GM21360 (cell line): ENCODE measurements at regions not wholly inside any gene's neighbourhood (a gene's known extent, or its start where the extent isn't known, plus 50 kb on each side); places are given as distances from the start of the nearest gene placed in this dataset.

Source experiments
- ATAC-seq: cut with Tn5 transposase; IDR thresholded peaks from one replicate; pipeline ENCODE4 v1.9.1; 2021; ENCODE audit warnings: mild to moderate bottlenecking, moderate library complexity; ENCODE audit not compliant: unreplicated experiment

DNA sequence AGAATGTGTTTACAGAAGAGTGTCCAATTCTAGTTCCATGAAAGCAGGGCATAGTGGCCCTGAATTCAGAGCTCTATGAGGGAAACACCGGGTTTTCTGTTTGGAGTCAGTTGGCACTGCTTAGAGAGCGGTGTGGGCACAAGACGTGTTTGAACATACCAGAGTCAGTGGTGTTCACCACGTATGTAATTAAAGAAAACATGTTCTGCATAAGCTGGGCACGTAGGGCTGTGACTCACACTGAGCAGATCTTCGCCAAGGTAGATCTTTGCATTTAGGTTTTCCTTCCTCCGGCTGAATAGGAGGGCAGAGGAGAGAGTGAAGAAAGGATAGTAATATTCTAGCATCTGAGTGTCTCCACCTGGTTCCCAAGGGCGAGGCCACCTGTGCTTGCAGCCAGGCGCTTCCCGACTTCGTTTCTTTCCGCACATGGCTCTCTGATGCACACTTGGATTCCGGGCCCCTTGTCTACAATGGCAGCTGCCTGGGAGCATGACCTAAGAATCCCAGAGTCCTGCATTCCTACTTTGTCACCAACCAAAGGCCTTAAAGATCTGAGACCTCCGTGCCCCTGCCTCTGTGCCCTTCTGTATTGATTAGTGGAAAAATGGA, 136.2 kb downstream of the ERMARD start:
- no peak for ATAC-seq

DNA sequence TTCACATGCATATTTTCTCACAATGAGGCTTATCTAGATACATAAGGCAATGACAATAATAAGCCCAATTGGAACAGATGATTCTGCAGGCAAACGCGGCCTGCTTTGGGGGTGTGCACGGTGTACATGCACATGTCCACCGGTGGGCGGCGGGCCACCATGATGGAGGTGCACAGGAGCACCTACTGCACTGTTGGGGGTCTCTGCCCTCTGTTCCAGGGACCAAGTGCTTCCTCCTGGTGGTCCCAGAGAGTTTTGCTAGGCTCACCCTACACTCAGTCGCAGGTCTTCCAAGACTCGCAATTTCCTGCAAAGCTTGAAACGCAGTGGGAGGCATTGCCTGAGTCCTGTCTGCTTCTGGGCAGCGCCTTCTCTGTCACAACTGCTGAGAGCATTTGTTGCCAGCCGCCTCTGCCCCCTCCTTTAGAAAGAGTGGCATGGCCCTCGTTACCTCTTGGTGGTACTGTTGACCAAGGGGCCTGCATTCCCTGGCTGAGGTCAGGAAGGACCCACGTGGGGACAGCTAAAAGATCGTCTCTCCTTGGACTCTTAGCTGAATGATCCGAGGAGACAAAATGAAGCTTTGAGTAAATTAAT, 135.3 kb downstream of the ERMARD start:
- ATAC-seq, result no peak

DNA sequence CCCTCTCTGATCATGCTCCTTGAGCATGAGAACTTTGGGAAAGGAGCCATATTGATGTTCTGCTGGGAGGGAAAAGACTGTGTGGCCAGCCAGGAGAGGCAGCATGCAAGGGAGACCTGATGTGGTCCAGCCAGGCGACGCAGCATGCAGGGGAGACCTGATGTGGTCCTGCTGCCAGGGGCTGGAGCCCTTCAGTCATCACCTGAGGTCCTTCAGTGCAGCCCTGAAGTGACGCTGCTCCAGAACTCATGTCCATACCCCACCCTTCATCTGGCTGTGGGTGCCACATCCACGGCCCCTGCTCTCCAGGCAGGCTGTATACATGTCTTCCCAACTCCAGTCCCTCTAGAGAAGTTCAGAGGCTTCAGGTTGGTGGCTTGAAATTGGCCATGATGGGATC, 134.4 kb downstream of the ERMARD start:
- no peak for ATAC-seq

DNA sequence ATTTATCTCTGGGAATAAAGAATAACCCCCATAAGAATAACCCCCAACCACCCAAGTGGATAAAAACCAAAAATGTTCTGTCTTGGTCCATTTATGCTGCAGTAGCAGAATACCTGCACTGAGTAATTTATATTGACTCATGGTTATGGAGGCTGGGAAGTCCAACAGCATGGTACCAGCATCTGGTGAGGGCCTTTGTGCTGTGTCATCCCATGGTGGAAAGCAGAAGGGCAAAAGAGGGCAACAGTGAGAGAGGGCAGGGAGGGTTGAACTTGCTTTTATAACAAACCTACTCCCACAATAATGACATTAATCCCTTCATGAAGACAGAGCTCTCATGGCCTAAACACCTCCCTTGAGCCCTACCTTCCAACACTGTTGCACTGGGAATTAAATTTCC, 133.7 kb downstream of the ERMARD start:
- no peak for ATAC-seq

DNA sequence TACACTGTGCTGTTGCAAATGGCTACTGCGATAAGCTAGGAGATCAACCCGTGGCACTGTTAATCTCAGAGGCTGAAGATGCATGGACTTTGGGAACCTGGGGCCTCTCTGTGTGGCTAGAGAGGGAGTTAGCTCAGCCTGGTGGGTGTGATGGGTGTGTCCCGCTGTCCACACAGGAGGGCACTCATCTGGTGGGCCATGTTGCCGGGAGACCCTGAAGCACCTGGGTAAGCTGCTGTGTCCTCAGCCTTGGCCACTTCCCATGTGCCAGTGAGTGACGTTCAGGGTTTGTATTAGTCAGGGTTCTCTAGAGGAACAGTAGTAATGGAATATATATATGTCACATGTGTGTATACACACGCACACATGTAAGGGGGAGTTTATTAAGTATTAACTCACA, 132.7 kb downstream of the ERMARD start:
- no peak for ATAC-seq

DNA sequence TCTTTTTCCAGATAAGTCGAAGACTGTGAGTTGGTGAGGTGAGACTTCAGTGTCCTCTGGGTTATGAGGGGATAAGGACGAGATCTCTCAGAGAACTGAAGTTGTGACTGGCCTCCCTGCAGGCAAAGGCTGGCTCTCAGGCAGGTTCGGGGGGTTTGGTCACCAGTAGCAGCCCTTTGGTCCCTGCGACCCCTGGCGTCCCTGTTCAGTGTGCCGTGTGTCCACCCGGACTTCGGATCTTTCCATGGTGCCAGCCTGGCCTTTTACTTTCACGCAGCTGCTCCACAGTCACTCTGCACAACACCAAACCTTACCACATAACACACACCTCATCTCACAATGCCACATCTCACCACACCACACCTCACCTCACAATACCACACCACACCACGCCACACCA, 131.9 kb downstream of the ERMARD start:
- no peak for ATAC-seq

DNA sequence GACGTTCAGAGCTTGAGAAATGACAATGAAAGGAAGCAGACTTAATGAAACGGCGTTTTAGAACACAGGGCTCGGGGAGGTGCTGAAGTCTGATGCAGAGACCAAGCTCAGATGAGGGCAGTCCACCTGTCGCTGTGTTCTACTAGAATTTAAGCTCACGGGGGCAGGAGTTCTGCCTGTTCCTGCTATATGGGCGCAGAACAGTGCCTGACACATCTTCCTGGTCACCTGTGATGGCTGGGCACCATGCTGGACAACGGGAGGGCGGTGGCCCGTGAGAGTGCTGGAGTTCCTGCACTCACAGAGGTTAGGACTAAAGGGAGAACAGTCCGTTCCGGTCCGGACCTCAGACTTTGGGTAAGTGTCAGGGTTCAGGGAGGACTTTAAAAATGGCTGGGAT, 130.6 kb downstream of the ERMARD start:
- no peak for ATAC-seq

DNA sequence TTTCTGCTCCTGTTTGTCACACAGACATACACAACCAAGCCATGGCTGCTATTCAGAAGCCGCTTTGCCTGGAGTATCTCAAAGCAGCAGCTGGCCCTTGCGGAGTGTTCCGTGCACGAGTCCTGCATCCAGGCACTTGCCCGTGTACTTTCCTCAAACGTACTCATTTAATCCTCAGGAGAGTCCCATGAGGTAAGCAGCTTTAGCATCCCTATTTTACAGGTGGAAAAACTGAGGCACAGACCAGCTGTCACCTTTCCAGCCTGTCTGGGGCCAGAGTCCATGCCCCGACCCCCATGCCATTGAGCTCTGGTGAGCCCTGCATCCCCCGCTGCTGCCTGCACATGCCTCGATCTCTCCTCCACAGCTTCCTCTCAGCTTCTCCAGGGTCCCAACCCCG, 130.0 kb downstream of the ERMARD start:
- ATAC-seq, result no peak

DNA sequence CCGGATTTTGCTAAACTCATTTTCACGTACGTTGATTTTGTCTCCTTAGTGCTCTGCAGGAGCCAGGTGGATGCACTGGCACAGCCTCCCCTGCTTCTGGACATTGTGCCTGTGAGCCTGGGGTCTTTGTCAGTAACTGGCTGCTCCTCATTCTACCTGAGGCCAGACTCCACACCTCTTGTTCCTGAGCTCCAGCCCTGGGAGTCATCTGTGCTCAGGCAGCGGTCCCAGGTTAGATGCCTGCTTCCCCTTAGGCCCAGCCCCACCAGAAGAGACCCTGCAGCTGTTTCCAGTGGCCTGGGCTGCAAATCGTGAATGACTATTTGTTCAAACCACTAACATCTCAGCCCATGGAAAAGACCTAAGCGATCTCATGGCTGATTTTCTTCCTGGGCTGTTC, 129.1 kb downstream of the ERMARD start:
- no peak for ATAC-seq

DNA sequence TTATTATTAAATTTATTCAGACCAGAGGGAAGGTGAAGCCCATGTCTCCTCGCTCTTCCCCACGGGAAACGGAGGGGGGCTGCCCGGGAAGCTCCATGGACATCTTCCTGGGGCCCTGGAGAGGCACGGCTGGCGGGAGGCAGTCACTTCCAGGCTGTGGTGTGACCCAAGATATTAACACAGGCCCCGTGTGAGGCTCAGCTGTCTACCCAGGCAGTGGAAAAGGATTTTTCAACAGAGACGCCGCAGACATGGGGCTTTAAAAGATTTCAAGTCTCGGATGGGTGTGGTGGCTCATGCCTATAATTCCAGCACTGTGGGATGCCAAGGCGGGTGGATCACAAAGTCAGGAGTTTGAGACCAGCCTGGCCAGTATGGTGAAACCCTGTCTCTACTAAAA, 117.9 kb downstream of the ERMARD start:
- no peak for ATAC-seq

DNA sequence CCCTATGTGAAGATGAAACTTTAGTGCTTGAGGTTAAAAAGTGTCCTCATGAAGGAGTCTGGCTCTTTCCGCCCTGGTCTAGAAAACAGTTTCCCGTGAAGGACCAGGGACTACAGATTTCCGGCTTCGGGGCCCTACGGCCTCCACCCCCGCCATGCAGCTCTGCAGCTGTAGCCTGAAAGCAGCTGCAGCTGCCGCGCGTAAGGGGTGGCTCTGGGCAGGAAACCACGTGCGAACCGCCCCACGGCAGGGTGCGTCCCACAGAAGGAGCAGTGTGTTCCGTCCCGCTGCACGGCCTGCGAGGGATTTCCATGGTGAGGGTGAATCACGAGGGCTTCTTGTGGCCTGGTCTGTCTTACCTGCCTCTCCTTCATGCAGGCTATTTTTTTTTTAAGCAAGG, 117.0 kb downstream of the ERMARD start:
- ATAC-seq, result no peak

DNA sequence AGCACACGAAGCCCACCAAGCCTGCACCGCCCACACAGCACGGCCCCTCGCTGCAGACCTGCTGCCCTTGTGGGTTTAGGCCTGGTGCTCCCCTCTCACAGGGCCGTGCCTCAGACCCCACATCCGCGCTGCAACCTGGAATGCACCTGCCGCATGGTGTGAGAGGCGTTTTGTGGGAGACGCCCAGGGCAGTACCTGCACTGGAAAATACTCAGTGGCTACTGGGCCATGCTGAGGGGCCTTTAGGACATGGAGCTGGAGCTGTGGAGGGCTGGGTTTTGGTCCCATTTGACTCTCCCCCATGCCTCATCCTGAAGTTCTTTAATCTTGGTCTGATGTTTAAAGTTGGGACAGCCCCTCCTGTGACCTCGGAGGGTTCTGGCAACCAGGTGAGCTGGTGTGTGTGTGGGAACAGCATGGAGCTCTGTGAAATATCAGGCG, 116.3 kb downstream of the ERMARD start:
- ATAC-seq, result no peak

DNA sequence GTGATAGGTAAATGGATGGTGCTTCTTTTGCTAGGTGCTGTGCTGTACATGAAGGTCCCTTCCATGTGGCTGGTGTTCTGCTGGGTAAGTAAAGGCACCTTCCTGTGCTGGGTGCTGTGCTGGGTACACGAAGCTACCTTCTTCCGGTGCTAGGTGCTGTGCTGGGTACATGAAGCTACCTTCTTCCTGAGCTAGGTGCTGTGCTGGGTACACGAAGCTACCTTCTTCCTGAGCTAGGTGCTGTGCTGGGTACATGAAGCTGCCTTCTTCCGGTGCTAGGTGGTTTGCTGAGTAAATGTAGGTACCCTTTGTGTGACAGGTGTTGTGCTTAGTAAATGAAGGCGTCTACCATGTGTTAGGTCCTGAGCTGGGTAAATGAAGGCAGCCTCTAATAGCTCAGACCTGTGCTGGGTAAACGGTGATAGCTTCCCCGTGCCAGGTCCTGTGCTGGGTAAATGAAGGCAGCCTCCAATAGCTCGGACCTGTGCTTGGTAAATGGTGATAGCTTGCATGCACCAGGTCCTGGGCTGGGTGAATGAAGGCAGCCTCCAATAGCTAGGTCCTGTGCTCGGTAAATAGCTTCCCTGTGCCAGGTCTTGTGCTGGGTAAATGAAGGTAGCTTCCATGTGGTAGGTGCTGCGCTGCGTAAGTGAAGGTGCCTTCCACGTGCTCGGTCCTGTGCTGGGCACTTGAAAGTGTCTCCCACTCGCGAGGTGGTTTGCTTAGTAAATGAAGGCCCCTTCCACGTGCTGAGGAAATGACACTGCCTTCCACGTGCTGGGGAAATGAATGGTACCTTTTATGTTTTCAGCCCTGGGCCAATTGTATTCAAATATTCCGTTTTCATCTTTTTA, 115.5 kb downstream of the ERMARD start:
- ATAC-seq, result no peak

DNA sequence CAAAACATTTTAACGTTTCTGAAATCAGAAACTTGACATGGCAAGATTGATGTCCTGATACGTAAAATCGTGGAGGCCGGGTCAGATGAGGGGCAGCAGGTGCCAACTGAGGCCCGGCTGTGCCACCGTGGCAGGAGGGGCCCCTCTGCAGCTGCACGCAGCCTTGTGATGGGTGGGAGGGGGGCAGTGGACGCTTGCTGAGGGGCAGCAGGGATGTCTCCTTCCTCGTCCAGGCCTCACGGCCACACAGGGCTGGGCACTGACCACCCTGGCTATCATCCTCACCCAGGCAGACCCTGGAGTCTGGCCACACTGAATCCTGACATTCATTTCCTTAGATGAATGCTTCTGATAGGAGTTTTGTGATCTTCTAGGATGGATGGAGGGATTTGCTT, 114.7 kb downstream of the ERMARD start:
- ATAC-seq, result no peak

DNA sequence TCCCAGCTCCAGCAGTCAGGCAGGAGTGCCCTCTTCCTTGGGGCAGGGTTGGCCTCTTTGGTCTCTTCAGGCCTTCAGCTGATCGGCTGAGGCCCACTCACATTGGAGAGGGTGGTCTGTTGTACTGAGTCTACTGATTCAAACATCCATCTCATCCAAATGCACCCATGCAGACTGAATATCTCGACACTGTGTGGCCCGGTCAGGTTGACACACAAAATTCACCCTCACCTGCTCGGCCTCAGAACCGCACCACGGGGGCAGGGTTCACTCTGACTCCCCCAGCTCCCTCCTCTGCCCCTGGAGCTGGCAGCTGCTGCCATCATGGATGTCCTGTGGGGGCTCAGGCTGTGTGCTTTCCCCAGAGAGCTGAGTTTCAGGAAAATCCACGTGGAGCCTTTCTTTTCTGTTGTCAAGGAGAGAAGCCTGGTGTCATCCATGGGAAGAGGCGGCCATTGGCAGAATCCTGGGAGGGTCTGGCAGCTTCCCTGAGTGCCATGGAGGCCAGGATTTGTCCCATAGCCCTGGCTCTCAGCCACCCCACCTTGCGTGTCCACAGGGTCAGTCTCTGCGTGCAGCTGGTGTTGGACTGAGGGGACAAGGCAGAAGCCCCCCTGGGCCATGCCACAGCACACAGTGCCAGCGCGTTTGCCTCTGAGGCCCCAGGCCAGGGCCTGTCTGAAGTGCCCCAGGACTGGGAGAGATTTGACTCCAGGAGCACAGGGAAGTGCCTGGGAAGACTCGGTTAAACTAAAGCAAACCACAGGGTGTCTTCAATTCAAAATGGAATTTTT, 114.1 kb downstream of the ERMARD start:
- ATAC-seq, result no peak

DNA sequence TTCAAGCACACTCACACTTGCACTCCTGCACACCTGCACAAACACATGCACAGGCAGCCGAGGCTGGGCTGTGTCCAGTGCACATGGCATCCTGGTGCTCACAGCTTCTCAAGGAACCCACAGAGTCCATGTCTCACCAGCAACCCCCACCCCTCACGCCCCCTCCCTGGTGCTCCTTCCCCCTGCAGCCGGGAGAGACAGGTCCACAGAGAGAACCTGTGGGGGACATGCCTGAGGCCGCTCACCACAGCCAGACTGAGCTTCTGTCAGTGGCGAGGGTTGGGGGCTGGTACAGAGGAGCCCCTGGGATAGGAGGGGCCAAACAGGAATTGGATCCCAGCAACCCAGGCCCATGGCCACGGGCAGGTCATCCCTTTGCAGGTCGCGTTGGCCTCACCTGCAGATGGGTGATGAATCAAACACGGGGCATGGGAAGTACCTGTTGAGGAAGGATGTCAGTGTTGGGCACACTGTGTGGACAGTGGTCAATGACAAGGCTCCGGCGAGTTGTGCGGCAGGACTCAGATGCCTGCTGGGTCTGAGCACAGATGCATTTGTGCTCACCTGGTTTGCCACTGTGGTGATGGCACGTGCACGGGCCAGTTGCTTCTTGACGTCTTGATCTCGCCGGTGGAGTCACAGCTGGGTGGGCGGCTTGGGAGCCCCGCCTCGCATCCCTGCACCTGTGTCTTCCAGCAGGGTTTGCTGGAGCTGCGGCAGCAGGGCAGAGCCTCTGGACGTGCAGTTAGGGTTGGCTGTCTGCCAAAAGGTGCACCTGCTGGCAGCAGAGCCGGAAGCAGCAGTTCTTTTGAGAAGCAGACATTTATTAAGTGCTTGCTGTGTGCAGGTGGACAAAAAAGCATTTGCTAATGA, 113.0 kb downstream of the ERMARD start:
- no peak for ATAC-seq

DNA sequence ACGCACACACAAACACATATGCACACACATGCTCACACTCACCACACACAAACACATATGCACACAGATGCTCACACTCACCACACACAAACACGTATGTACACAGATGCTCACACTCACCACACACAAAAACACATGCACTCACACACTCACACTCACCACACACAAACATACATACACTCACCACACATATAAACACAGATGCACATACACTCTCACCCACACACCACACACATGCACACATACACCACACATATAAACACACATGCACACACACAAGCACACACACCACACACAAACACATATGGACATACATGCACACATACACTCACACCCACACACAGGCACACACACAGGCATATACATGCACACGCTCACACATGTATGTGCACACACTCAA, 112.3 kb downstream of the ERMARD start:
- ATAC-seq, result no peak

DNA sequence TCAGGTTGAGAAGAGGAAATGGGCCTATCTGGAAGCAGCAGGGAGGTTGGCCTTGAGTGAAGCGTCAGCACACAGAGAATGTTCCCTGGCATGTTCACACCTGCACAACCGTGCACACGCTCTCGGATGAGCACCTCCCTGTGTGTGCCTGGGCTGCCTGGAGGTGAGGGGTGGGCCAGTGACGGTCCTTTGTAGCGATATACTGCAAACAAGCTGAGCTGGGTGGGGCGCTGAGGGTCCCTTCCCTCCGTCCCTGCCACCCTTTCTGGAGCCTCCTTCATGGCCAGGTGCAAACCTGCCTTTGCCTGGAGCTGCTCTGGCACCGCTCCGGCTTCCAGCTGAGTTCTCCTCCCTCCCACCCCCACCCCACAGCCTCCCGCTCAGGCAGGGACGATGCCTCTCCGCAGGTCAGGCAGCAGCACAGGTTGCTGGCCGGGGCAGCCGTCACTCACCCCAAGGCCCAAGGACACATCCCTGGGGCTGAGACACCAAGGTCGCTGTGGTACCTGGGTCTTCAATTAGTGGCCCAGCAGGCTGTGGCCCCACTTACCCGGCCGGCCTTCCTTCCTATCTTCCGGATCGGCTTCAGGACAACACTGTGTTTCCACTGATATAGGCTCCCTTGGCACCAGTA, 111.6 kb downstream of the ERMARD start:
- ATAC-seq, result no peak

DNA sequence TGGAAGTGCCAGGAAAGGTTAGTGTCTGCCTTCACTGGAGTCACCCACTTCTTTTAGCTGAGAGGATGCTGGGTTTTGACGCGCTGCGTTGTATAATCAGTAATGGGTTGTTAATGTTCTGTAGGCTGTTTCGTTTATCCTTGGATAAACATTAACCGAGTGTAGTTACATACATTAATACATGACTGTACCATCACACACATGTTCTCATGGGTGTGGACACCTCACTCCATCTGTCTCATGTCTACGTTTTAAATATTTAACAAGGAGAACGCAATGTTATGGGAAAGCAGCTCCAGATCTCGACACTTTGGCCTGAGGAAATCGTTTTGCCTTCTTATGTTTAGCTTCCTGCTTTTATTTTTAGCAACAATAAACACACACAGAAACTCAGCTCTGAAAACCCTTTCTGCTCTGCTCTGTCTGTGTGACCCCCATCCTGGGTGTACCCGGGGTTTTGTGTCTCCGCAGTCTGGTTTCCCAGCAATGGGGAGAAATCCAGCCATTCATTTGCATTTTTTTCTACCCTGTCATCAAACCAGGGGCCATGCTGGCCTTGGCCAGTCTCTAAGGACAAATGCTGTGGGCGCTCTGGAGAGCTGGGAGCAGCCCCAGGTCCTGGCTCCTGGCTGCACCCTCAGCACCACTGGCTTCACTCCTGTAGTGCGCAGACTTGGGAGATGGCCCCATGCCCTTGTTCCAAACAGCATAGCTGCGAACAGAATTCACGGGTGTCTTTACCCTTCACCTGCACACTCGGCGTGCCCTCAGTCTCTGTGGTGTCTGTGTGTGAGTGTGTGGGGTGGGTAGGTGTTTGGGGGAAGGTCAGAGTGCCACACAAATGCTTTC, 110.8 kb downstream of the ERMARD start:
- no peak for ATAC-seq
